ENCODE measurements at regions not wholly inside any gene's neighbourhood (a gene's known extent, or its start where the extent isn't known, plus 50 kb on each side); places are given as distances from the start of the nearest gene placed in this dataset.

GRCh38 chr11:13818325-13818724 lies 144.2 kb upstream of the SPON1 start:
- peaks cover 4% of the 10 kb centered on the region for H3K27me3 Mint-ChIP-seq (ENCODE audit: low read depth)
- H3K4me1 Mint-ChIP-seq = no peaks in the 10 kb centered on the region
- H3K9me3 Mint-ChIP-seq = peaks cover 21% of the 10 kb centered on the region
- H3K4me3 Mint-ChIP-seq = no peak overlapping the region
- no peak for DNase-seq (ENCODE audit: low spot score in 2 of 2, unreplicated experiment in 2 of 2)
- no peak overlapping the region for H3K27ac Mint-ChIP-seq
- H3K36me3 Mint-ChIP-seq = no peaks in the 10 kb centered on the region
- no peak for TF ChIP-seq CTCF (IDR thresholded peaks at IDR 0.05; ENCODE audit: unreplicated experiment)

- Mint-ChIP-seq H3K27ac (no peak overlapping the region), H3K4me3 (no peak overlapping the region), H3K4me1 (no peaks in the 10 kb centered on the region), H3K27me3 (ENCODE audit: low read depth) (peaks cover 5% of the 10 kb centered on the region), H3K36me3 (no peaks in the 10 kb centered on the region), H3K9me3 (peaks cover 27% of the 10 kb centered on the region)
- no peak for DNase-seq (ENCODE audit: low spot score in 2 of 2, unreplicated experiment in 2 of 2)
- TF ChIP-seq CTCF (IDR thresholded peaks at IDR 0.05; ENCODE audit: unreplicated experiment) = no peak
These were observed 135.8 kb upstream of the SPON1 start for GRCh38 chr11:13826505-13827278.

GRCh38 chr11:13831696-13832095 lies 130.8 kb upstream of the SPON1 start:
- peaks cover 26% of the 10 kb centered on the region for H3K9me3 Mint-ChIP-seq
- peaks cover 2% of the 10 kb centered on the region for H3K27me3 Mint-ChIP-seq (ENCODE audit: low read depth)
- H3K36me3 Mint-ChIP-seq = no peaks in the 10 kb centered on the region
- DNase-seq (ENCODE audit: low spot score in 2 of 2, unreplicated experiment in 2 of 2) = no peak
- no peak overlapping the region for H3K27ac Mint-ChIP-seq
- no peak for TF ChIP-seq CTCF (IDR thresholded peaks at IDR 0.05; ENCODE audit: unreplicated experiment)
- no peak overlapping the region for H3K4me3 Mint-ChIP-seq
- no peaks in the 10 kb centered on the region for H3K4me1 Mint-ChIP-seq

GRCh38 chr11:13834463-13834862 lies 128.1 kb upstream of the SPON1 start:
- DNase-seq (ENCODE audit: low spot score in 2 of 2, unreplicated experiment in 2 of 2) = no peak

GRCh38 chr11:13836666-13837065 lies 125.9 kb upstream of the SPON1 start:
- peaks cover 4% of the 10 kb centered on the region for H3K27me3 Mint-ChIP-seq (ENCODE audit: low read depth)
- no peaks in the 10 kb centered on the region for H3K36me3 Mint-ChIP-seq
- no peak for DNase-seq (ENCODE audit: low spot score in 2 of 2, unreplicated experiment in 2 of 2)
- H3K27ac Mint-ChIP-seq = no peak overlapping the region
- no peak for TF ChIP-seq CTCF (IDR thresholded peaks at IDR 0.05; ENCODE audit: unreplicated experiment)
- no peak overlapping the region for H3K4me3 Mint-ChIP-seq
- H3K4me1 Mint-ChIP-seq = no peaks in the 10 kb centered on the region
- peaks cover 4% of the 10 kb centered on the region for H3K9me3 Mint-ChIP-seq

More at GRCh38 chr11:13834463-13834862, 128.1 kb upstream of the SPON1 start:
- Mint-ChIP-seq H3K27ac (no peak overlapping the region), H3K4me1 (no peaks in the 10 kb centered on the region), H3K36me3 (no peaks in the 10 kb centered on the region), H3K4me3 (no peak overlapping the region), H3K27me3 (ENCODE audit: low read depth) (peaks cover 2% of the 10 kb centered on the region), H3K9me3 (peaks cover 20% of the 10 kb centered on the region)
- TF ChIP-seq CTCF (IDR thresholded peaks at IDR 0.05; ENCODE audit: unreplicated experiment) = peak; percentile 41
